Middle frontal gyrus (tissue), 1 donor: ENCODE measurements at regions not wholly inside any gene's neighbourhood (a gene's known extent, or its start where the extent isn't known, plus 50 kb on each side); places are given as distances from the start of the nearest gene placed in this dataset.
"Not testable (repeated sequence)": the region's sequence is repeated elsewhere in the genome, so short reads cannot be mapped to it uniquely, and the experiment has no call there.

Experiments used
- DNase-seq: peaks from one replicate; pipeline ENCODE4 v3.0.0-alpha.2; 2015; ENCODE audit warnings: low spot score; ENCODE audit errors: extremely low spot score

DNA sequence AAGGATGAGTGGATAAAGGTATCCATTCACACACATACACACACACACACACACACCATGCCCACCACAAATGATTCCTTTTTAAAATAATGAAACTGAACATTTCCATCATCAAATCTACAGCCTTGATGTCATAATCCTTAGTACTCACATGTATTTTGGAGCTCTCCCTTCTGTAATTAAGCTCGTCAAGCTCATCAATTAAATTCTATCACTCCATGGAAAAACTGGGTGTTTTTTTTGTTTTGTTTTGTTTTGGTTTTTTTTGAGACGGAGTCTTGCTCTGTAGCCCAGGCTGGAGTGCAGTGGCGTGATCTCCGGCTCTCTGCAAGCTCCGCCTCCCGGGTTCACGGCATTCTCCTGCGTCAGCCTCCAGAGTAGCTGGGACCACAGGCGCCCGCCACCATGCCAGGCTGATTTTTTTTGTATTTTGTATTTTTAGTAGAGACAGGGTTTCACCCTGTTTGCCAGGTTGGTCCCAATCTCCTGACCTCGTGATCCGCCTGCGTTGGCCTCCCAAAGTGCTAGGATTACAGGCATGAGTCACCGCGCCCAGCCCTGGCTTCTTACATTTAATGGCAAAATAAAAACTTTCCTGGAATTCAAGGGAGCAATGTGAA, 78.6 kb upstream of the RGPD4 start:
- no peak for DNase-seq

GRCh38 chr2:107751936-107752335, 74.8 kb upstream of the RGPD4 start:
- DNase-seq = no peak

- not testable (repeated sequence) for DNase-seq
Observed at GRCh38 chr2:107753806-107754205, 72.9 kb upstream of the RGPD4 start.

GRCh38 chr2:107757223-107757622, 69.5 kb upstream of the RGPD4 start:
- no peak for DNase-seq

GRCh38 chr2:107760620-107761364, 65.9 kb upstream of the RGPD4 start:
- DNase-seq = no peak

DNA sequence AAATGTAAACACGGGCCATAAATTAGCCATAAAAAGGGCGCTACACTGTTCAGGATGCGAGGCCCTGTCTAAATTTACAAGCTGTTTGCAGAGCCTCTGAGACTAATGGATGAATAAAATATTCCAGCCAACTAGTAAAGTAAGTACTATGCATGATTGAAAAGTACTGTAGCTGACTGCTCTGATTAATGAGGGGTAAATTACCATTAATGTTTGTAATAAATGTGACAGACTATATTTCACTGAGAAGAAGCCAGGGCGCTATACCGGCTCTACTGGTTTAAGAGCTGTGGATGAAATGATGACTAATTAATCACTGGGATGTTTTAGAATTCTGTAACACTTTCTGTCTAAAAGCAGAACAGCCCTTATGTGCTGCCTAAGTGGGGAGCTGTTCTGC, 54.3 kb upstream of the RGPD4 start:
- no peak for DNase-seq

DNA sequence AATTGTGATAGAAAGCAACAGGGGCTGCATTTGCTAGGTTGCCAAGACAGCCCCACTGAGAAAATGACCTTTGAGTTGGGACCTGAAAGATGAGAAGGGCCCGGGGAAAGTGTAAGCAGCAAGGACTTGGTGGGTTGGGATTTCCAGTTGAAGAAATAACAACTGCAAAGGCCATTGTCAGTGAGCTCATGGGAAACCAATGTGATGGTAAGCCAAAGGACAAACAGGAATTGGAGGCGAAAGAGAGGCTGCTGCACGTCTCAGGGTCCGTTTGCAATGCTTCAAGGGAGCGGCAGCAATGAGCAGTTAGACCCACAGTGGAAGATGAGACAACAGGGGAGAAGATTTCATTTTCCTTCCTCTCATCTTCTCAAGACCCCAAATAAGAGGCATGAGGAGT, 51.5 kb upstream of the RGPD4 start:
- no peak for DNase-seq

DNA sequence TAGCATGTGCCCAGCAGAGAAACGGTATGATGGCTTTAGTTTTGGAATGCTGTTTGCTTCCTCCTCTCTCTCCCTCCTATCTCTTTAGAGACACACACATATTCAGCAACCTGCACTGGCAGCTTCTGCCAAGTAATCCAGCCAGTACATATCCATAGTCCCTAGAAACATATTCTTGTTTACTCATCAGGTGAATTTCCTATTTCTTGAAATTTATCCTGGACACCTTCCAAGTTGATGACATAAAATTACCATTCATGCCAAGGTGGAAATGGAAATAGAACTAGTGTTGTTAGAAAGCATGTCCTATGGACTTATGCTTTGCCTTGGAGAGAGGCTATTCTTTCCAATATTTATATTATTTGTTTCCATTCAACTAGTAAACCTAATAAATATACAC, 50.9 kb upstream of the RGPD4 start:
- no peak for DNase-seq

DNA sequence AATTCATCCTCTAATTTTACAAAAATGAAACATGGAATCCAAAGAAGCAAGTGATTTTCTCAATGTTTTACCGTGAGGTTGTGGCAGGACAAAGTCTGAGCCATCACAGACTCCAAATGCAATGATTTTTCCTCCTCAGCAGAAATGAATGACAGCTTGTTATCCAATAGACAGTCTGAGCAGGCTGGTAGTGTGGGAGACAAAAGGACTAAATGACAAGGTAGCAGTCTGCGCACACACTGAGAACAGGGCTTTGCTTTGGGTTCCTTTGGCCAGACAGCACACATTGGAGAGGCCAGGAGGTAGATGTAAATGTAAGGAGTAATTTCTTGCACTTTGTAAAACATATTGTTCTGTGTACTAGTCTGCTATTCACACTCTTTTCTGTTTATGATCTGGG, 50.3 kb upstream of the RGPD4 start:
- no peak for DNase-seq
